ENCODE measurements at regions not wholly inside any gene's neighbourhood (a gene's known extent, or its start where the extent isn't known, plus 50 kb on each side); places are given as distances from the start of the nearest gene placed in this dataset.

DNA sequence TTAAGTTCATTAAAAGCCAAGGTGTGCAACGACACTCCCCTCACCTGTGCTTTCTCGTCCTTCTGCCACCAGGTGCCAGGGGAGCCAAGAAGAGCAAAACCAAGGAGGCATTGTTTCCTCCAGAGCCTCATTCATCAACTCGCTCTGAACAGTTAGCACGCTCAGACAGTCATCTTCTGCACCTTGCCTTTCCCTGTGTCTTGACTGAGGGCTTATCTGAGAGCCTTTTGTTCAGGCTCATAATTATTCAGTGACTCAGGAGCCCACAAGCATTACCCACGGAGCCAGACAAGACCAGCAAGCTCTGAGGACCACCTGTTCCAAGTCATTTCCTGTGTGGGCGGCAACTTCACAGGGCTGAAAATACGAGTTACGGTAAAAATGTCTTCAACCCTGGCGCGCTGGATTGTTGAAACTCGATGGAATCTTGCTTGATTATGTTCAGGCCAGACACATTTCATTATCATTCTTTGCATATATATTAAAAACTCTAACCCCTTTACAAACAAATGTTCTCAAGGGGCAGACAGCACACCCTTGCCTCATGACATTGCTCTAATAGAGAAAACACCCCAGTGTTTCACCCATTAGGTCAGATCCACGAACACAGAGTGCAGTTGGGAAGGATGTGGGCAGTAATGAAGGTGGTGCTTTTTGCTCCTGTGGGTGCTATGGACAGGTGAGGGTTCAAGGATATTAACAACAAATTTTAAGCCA, 89.7 kb upstream of the RUNX1 start:
- no peak overlapping the region for H3K4me3 ChIP-seq (ENCODE audit: low read depth, low read length)
- CTCF ChIA-PET, result interaction anchor here (1.2 to 1.4 kb wide), 2 partner anchors 10 to 22 kb away, joined by 3 read pairs; no protein-coding TSS in a partner anchor
- no peak for DNase-seq (ENCODE audit: low read depth, low spot score)
- no peak for TF ChIP-seq CTCF (IDR thresholded peaks at IDR 0.05; ENCODE audit: insufficient read depth, low read length, missing control alignments)
- POLR2A ChIA-PET, result no interaction called here

DNA sequence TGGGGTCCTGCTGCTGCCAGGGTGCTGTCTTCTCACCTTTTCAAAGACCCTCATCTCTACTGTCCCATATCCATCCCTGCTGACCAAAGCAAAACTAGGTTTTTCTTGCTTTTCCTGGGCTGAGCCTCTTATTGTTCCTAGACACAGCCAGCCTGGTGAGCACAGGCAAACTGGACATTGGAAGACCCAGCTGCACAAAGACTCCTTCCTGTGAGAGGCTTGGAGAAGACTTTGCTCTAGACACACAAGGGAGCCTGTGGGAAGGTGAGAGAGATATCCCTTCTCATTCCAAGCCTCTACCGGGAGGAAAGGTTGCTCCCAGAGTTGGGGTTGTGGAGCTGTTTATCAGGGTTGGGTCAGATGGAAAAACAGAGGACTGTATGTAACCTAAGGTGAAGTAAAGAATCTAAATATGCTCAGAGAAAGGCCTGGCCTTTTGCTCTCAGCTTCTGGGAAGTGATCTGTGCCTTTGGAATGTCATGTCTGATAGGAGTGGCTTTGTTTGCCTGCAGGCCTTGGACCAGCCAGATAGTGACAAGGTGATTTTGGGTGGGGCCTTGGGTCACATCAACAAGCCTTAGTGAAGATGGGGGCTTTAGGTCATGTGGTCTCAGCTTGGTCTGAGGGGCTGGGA, 87.6 kb upstream of the RUNX1 start:
- POLR2A ChIA-PET, result interaction anchor here (0.6 kb wide), 1 partner anchor 11 kb away, joined by 3 read pairs; no protein-coding TSS in a partner anchor
- DNase-seq (ENCODE audit: low read depth, low spot score), result no peak
- no peak for TF ChIP-seq CTCF (IDR thresholded peaks at IDR 0.05; ENCODE audit: insufficient read depth, low read length, missing control alignments)
- CTCF ChIA-PET, result interaction anchor here (0.8 kb wide), 1 partner anchor 85 kb away, joined by 3 read pairs; no protein-coding TSS in a partner anchor
- H3K4me3 ChIP-seq (ENCODE audit: low read depth, low read length), result no peak overlapping the region

- POLR2A ChIA-PET, result interaction anchor here (0.6 kb wide), 1 partner anchor 11 kb away, joined by 3 read pairs; no protein-coding TSS in a partner anchor
- H3K4me3 ChIP-seq (ENCODE audit: low read depth, low read length), result no peak overlapping the region
- DNase-seq (ENCODE audit: low read depth, low spot score), result no peak
- TF ChIP-seq CTCF (IDR thresholded peaks at IDR 0.05; ENCODE audit: insufficient read depth, low read length, missing control alignments), result no peak
- CTCF ChIA-PET, result interaction anchor here (1.3 kb wide), 1 partner anchor 16 kb away, joined by 3 read pairs; no protein-coding TSS in a partner anchor
These were observed 87.0 kb upstream of the RUNX1 start for GRCh38 chr21:35136106-35136505.

DNA sequence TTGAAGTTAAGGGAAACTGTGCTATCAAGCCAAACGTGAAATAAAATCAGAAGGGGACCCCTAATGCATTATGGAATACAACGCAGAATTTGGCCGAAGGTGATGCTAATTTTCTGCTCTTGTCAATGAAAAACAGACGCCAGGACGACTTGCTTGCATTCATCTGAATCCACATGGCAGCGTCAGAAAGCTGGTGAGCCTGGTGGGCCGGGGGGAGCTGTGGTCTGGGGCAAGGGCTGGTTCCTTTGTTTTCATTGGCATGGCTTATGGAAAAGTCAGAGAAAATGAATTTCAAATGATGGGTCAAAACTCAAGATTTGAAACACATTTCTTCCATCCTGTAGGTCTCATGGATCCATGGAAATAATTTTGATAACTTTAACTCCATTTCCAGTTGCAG, 86.4 kb upstream of the RUNX1 start:
- ChIA-PET CTCF (interaction anchor here (1.3 kb wide), 1 partner anchor 16 kb away, joined by 3 read pairs; no protein-coding TSS in a partner anchor), POLR2A (no interaction called here)
- H3K4me3 ChIP-seq (ENCODE audit: low read depth, low read length), result no peak overlapping the region
- TF ChIP-seq CTCF (IDR thresholded peaks at IDR 0.05; ENCODE audit: insufficient read depth, low read length, missing control alignments), result no peak
- no peak for DNase-seq (ENCODE audit: low read depth, low spot score)

GRCh38 chr21:35134309-35134708, 85.2 kb upstream of the RUNX1 start:
- no peak for TF ChIP-seq CTCF (IDR thresholded peaks at IDR 0.05; ENCODE audit: insufficient read depth, low read length, missing control alignments)
- DNase-seq (ENCODE audit: low read depth, low spot score), result no peak
- CTCF ChIA-PET, result no interaction called here
- POLR2A ChIA-PET, result no interaction called here
- no peak overlapping the region for H3K4me3 ChIP-seq (ENCODE audit: low read depth, low read length)

DNA sequence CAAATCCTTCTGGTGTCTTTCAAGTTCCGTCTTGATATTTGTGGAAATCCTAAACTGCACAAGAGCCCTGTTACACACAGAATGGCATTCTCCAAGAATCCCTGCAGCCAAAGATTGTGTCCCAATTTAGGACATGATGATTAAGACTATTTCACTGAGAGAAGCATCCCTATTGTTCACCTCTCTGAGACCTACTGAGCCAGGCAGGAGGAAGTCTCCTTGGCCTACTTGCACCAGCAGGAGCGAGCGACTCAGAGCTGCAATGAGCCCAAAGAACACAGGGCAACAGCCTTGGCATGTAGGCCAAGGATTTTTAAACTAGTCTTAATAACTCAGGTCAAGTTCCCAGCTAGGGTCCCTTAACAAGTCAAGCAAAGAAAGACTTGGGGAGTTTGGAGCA, 79.4 kb upstream of the RUNX1 start:
- H3K4me3 ChIP-seq (ENCODE audit: low read depth, low read length), result no peak overlapping the region
- TF ChIP-seq CTCF (IDR thresholded peaks at IDR 0.05; ENCODE audit: insufficient read depth, low read length, missing control alignments), result no peak
- CTCF ChIA-PET, result no interaction called here
- no peak for DNase-seq (ENCODE audit: low read depth, low spot score)
- POLR2A ChIA-PET, result no interaction called here

All from AG04449 (cell line).